GM23338 (cell line): ENCODE measurements at regions not wholly inside any gene's neighbourhood (a gene's known extent, or its start where the extent isn't known, plus 50 kb on each side); places are given as distances from the start of the nearest gene placed in this dataset.

ENCODE experiments used
- CREB1 ChIP-seq: fragments of 250-450 bp; sonication (Bioruptor Pico); IDR thresholded peaks from 2 replicates; pipeline ENCODE4 v1.5.0; 2020; ENCODE audit warnings: low read depth, mild to moderate bottlenecking, moderate library complexity
- EZH2 ChIP-seq: fragments of 200-600 bp; sonication (generic); IDR thresholded peaks from one replicate; pipeline ENCODE4 v1.8.0; 2017; ENCODE audit warnings: antibody characterized with exemption, mild to moderate bottlenecking, low read depth; ENCODE audit not compliant: unreplicated experiment
- EZH2phosphoT487 ChIP-seq: fragments of 200-600 bp; sonication (generic); IDR thresholded peaks from one replicate; pipeline ENCODE4 v1.8.1; 2018; ENCODE audit warnings: antibody characterized with exemption; ENCODE audit not compliant: unreplicated experiment
- JUNB ChIP-seq: IDR thresholded peaks from one replicate; pipeline ENCODE4 v1.6.1; 2016; ENCODE audit warnings: antibody characterized with exemption; ENCODE audit not compliant: unreplicated experiment
- POLR2AphosphoS5 ChIP-seq: IDR thresholded peaks from 2 replicates; pipeline ENCODE4 v1.6.1; 2016; ENCODE audit warnings: antibody characterized with exemption, low read depth
- STAT1 ChIP-seq: IDR thresholded peaks from one replicate; pipeline ENCODE4 v1.6.1; 2016; ENCODE audit warnings: antibody characterized with exemption; ENCODE audit not compliant: unreplicated experiment
- TF ChIP-seq, protein P1 (sequence below), 2 experiments: fragments of 200-600 bp in 1 of 2; sonication (generic) in 1 of 2; conservative IDR thresholded peaks; 2 replicates each; pipeline versions ENCODE4 v1.5.1 to v1.6.1; 2016 to 2017; ENCODE audit warnings: antibody characterized with exemption in 2 of 2, low read depth in 2 of 2, mild to moderate bottlenecking in 2 of 2, moderate library complexity in 1 of 2
- TF ChIP-seq, protein P2 (sequence below): IDR thresholded peaks from one replicate; pipeline ENCODE4 v1.6.1; 2018; ENCODE audit warnings: antibody characterized with exemption; ENCODE audit not compliant: unreplicated experiment
- TF ChIP-seq, protein P3 (sequence below): fragments of 250-450 bp; sonication (Bioruptor Pico); IDR thresholded peaks from 2 replicates; pipeline ENCODE4 v1.5.0; 2020; ENCODE audit warnings: mild to moderate bottlenecking, moderate library complexity

DNA sequence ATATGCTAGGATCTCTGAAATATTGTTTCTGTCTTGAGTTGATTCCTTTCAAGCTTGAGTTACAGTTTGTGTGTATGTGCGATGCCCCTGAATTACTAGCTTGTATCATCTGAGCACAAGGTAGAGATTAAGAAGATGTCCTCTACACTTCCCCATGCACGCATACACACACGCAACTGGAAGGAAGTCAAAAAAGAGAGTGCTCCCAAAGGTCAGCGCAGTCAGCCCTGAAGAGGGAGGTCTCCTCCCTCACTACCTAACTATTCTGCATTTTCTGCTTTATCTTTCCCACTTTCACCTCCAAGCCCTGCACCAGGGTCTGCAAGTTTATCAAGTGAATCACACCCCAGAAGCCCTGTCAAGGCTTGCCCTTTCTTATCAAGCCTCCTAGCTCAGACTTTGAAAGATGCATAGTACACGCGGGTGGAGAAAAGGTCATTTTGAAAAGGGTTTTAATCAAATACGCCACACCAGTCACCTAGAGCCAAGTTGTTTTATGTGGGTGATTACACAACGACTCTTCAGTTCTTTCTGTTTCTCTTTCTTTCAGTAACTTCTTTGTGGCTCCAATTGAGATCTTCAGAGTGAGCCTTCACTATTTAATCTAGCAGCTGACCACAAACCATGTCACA lies 127.7 kb downstream of the ASB9 start:
- TF ChIP-seq, protein P1, sequence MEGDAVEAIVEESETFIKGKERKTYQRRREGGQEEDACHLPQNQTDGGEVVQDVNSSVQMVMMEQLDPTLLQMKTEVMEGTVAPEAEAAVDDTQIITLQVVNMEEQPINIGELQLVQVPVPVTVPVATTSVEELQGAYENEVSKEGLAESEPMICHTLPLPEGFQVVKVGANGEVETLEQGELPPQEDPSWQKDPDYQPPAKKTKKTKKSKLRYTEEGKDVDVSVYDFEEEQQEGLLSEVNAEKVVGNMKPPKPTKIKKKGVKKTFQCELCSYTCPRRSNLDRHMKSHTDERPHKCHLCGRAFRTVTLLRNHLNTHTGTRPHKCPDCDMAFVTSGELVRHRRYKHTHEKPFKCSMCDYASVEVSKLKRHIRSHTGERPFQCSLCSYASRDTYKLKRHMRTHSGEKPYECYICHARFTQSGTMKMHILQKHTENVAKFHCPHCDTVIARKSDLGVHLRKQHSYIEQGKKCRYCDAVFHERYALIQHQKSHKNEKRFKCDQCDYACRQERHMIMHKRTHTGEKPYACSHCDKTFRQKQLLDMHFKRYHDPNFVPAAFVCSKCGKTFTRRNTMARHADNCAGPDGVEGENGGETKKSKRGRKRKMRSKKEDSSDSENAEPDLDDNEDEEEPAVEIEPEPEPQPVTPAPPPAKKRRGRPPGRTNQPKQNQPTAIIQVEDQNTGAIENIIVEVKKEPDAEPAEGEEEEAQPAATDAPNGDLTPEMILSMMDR (conservative IDR thresholded peaks at IDR 0.05; ENCODE audit: low read depth in 2 of 2), result no peak
- TF ChIP-seq POLR2AphosphoS5, result no peak
- TF ChIP-seq EZH2, result no peak
- TF ChIP-seq JUNB, result no peak
- no peak for TF ChIP-seq EZH2phosphoT487
- TF ChIP-seq CREB1 (CRISPR knock-in tag), result no peak
- TF ChIP-seq STAT1, result no peak
- TF ChIP-seq, protein P2, sequence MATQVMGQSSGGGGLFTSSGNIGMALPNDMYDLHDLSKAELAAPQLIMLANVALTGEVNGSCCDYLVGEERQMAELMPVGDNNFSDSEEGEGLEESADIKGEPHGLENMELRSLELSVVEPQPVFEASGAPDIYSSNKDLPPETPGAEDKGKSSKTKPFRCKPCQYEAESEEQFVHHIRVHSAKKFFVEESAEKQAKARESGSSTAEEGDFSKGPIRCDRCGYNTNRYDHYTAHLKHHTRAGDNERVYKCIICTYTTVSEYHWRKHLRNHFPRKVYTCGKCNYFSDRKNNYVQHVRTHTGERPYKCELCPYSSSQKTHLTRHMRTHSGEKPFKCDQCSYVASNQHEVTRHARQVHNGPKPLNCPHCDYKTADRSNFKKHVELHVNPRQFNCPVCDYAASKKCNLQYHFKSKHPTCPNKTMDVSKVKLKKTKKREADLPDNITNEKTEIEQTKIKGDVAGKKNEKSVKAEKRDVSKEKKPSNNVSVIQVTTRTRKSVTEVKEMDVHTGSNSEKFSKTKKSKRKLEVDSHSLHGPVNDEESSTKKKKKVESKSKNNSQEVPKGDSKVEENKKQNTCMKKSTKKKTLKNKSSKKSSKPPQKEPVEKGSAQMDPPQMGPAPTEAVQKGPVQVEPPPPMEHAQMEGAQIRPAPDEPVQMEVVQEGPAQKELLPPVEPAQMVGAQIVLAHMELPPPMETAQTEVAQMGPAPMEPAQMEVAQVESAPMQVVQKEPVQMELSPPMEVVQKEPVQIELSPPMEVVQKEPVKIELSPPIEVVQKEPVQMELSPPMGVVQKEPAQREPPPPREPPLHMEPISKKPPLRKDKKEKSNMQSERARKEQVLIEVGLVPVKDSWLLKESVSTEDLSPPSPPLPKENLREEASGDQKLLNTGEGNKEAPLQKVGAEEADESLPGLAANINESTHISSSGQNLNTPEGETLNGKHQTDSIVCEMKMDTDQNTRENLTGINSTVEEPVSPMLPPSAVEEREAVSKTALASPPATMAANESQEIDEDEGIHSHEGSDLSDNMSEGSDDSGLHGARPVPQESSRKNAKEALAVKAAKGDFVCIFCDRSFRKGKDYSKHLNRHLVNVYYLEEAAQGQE, result no peak
- TF ChIP-seq, protein P3, sequence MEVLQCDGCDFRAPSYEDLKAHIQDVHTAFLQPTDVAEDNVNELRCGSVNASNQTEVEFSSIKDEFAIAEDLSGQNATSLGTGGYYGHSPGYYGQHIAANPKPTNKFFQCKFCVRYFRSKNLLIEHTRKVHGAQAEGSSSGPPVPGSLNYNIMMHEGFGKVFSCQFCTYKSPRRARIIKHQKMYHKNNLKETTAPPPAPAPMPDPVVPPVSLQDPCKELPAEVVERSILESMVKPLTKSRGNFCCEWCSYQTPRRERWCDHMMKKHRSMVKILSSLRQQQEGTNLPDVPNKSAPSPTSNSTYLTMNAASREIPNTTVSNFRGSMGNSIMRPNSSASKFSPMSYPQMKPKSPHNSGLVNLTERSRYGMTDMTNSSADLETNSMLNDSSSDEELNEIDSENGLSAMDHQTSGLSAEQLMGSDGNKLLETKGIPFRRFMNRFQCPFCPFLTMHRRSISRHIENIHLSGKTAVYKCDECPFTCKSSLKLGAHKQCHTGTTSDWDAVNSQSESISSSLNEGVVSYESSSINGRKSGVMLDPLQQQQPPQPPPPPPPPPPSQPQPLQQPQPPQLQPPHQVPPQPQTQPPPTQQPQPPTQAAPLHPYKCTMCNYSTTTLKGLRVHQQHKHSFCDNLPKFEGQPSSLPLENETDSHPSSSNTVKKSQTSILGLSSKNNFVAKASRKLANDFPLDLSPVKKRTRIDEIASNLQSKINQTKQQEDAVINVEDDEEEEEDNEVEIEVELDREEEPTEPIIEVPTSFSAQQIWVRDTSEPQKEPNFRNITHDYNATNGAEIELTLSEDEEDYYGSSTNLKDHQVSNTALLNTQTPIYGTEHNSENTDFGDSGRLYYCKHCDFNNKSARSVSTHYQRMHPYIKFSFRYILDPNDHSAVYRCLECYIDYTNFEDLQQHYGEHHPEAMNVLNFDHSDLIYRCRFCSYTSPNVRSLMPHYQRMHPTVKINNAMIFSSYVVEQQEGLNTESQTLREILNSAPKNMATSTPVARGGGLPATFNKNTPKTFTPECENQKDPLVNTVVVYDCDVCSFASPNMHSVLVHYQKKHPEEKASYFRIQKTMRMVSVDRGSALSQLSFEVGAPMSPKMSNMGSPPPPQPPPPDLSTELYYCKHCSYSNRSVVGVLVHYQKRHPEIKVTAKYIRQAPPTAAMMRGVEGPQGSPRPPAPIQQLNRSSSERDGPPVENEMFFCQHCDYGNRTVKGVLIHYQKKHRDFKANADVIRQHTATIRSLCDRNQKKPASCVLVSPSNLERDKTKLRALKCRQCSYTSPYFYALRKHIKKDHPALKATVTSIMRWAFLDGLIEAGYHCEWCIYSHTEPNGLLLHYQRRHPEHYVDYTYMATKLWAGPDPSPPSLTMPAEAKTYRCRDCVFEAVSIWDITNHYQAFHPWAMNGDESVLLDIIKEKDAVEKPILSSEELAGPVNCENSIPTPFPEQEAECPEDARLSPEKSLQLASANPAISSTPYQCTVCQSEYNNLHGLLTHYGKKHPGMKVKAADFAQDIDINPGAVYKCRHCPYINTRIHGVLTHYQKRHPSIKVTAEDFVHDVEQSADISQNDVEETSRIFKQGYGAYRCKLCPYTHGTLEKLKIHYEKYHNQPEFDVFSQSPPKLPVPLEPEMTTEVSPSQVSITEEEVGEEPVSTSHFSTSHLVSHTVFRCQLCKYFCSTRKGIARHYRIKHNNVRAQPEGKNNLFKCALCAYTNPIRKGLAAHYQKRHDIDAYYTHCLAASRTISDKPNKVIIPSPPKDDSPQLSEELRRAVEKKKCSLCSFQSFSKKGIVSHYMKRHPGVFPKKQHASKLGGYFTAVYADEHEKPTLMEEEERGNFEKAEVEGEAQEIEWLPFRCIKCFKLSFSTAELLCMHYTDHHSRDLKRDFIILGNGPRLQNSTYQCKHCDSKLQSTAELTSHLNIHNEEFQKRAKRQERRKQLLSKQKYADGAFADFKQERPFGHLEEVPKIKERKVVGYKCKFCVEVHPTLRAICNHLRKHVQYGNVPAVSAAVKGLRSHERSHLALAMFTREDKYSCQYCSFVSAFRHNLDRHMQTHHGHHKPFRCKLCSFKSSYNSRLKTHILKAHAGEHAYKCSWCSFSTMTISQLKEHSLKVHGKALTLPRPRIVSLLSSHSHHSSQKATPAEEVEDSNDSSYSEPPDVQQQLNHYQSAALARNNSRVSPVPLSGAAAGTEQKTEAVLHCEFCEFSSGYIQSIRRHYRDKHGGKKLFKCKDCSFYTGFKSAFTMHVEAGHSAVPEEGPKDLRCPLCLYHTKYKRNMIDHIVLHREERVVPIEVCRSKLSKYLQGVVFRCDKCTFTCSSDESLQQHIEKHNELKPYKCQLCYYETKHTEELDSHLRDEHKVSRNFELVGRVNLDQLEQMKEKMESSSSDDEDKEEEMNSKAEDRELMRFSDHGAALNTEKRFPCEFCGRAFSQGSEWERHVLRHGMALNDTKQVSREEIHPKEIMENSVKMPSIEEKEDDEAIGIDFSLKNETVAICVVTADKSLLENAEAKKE (CRISPR knock-in tag), result no peak
